ENCODE measurements at regions not wholly inside any gene's neighbourhood (a gene's known extent, or its start where the extent isn't known, plus 50 kb on each side); places are given as distances from the start of the nearest gene placed in this dataset.

GRCh38 chr4:43993196-43993902, 455.3 kb downstream of the KCTD8 start:
- DNase-seq, result no peak

GRCh38 chr4:43999669-44000068, 448.9 kb downstream of the KCTD8 start:
- DNase-seq, result no peak

DNA sequence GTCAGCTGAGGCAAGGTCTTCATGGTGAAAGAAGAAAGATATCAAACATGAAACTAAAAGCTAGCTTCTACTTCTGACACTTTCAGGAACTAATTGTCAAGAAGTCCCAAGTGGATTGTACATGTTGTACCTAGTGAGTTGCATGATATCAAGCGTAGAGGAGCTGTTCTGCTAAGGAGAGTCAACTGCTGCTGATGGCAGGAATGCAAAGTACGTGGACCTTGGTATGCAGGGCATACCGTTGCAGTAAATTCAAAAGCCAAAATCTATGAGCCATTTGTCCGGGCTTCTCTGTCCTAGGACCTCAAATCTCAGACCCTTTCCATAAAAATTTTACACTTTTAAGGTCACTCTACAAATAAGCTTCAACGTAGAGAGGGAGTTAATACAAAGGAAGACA, 446.2 kb downstream of the KCTD8 start:
- no peak for DNase-seq

DNA sequence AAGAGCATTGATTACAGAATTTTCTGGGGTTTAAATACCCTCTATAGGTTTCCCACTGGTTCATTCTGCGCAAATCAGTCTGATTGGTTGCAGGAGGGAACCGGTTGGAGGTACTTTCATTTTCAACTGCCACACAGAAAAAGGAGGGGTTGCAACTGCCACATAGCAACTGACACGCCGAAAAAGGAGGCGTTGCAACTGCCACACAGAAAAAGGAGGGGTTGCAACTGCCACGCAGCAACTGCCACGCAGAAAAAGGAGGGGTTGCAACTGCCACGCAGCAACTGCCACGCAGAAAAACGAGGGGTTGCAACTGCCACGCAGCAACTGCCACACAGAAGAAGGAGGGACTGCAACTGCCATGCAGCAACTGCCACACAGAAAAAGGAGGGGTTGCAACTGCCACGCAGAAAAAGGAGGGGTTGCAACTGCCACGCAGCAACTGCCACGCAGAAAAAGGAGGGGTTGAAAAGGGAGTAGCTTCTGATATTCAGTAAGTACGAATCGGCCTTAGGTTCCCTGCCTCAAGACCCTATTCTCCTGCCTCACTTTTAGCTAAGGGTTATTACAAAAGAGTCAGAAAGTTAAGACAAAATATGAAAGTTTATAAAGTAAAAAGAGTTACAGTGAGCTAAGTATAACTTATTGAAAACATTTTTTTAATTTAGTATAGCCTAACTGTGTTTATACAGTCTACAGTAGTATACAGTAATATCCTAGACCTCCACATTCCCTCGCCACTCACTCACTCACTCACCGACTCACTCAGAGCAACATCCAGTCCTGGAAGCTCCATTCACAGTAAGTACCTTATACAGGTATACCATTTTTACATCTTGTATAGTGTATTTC, 431.8 kb downstream of the KCTD8 start:
- DNase-seq, result no peak

DNA sequence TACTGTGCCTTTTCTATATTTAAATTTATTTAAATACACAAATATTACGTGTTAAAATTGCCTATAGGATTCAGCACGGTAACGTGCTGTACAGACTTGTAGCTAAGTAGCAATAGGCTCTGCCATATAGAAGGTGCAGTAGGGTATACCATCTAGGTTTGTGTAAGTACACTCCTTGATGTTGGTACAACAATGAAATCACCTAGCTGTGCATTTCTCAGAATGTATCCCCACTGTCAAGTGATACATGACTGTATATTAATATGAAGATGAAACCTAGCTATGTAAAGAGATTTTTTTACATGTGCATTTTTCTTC, 431.2 kb downstream of the KCTD8 start:
- DNase-seq, result no peak

DNA sequence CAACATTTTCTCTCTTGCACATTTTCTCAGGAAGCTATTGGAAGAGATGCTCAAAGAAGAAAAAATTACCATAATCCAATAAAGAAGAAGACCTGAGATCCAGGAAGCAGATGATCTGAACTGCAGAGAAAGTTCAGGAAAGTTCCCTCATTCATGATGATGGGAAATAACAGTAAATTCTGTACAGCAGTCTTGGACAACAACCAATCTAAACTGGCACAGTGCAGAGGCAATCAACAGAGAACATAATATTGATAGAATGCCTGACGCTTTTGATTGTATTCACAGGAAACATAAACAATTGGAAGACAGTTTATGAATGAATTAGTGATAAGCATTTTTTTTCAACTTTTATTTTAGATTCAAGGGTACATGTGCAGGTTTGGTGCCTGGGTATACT, 428.9 kb downstream of the KCTD8 start:
- DNase-seq, result no peak

DNA sequence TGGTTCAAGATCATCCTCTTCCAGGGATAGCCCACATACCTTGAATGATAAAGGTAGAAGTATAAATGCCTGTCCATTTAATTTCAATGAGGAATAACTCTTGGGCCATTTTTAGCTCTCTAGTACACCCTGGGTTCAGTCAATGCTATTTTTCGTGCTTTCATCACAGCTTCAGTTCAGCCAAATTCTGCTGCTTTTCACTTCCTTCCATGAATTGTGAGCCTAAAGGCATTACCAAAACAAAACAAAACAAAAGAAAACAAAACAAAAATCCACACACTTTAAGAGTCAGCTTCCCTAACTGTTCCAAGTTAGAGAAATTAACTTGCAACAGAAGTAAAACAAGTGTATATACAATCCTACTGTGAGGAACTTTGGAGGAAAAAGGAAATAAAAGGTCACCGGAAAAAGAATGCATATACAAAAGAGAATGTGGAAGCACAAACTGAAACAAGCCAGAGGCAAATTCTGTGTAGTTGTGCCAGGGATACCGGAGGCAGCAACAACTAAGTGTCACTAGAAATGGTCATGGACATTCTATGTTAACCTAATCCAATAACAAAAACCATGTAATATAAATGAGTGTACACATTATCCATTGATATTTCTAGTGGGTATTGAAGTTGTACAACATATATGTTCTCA, 423.1 kb downstream of the KCTD8 start:
- DNase-seq, result no peak

DNA sequence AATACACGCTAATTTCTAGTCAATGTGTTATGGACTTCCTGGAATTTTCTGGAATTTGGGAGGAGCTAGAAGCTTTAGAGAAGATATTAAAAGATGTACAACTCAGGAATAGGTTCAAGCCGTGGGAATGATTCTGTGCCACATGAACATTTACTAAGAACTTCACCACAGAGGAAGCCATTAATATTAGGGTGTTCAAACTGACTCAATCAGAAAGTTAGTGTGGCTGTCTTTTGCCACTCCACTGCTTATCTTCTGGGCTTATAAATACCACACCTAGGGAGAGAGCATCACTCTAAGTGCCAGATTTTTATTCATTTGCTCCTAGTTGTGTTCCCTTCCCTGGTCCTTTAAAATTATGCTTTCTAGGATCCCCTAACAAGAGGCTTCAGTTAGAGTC, 409.8 kb downstream of the KCTD8 start:
- DNase-seq, result no peak

- no peak for DNase-seq
These were observed 402.1 kb downstream of the KCTD8 start for GRCh38 chr4:44046491-44046890.

DNA sequence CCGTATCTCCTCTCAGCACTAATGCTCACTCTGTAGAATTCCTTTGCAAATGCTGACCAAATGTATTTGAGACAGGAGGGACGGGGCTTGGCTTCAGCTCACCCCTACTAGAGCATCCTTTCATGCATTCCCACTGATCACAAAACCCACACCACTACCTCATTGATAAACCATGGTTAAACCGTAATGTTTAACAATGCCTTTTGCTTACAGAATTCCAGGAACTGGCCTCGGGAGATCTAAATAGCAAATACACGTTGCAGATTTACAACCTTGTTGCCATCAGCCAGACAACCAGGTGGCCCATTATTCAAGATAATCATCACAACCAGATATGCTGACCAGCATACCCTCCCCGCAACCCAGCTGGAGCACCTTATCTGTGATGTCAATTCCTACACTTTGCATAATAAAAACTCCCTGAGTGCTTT, 391.9 kb downstream of the KCTD8 start:
- DNase-seq, result no peak

GRCh38 chr4:44070843-44071242, 377.8 kb downstream of the KCTD8 start:
- no peak for DNase-seq

DNA sequence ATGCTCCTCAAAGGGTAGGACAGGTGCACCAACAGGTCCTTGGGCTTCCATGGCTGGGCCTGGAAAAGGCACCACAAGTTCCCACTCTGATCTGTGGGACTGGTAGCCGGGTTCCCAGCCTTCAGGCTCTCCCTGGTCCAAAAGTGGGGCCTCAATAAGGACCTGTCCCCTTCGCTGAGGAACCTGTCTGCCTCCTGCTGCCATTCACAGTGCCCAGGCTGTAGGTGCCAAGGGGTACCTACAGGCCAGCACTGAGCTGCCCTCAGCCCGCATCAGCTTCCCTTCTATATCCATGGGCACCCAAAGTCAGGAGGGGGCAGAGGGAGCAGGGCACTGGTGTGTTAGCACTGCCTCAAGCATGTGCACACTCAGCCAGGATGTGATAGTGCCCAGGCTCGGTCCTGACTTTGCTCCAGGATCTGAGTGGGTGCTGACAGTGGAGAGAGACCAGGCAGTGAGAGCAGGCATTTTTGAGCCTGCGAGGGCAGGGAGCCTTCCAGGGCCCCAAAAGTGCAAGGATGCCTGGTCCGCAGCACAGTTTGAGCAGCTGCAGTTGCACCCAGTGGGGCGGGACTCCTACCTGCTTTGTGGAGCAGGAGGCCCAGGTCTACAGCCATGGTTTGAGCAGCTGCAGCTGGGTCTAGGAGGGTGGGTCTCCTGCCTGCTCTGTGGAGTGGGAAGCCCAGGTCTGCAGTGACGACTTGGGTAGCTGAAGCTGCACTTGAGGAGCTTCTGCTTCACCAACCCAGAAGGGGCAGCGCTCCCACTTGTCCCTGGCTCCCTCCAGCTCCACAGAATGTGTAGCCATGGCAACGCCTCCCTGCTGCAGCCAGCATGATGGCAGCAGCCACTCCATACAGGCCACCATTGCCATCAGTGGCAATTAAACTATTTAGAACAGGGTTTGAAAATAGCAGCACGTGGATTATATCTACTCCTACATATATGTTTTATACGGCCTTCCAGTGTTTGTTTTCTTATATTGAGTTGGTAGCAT, 376.4 kb downstream of the KCTD8 start:
- no peak for DNase-seq

DNA sequence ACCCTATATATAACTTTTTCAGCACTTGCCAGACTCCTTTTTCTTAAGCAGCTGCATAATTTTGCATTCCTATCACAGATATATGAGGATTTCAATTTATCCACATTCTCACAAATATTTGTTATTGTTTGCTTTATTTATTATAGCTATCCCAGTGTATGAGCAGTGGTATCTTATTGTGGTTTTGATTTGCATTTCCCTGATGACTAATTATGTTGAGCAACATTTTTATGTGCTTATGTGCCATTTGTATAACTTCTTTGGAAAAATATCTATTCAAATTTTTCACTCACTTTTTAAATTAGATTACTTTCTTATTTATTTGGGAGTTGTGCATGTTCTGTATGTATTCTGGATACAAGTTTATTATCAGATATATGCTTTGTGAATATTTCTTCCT, 361.9 kb downstream of the KCTD8 start:
- no peak for DNase-seq

- no peak for DNase-seq
These were observed 355.2 kb downstream of the KCTD8 start for GRCh38 chr4:44093390-44093789.

- no peak for DNase-seq
These were observed 349.6 kb downstream of the KCTD8 start for GRCh38 chr4:44098973-44099372.

- DNase-seq, result no peak
These were observed 348.2 kb downstream of the KCTD8 start for GRCh38 chr4:44100456-44100855.

- no peak for DNase-seq
These were observed 329.5 kb downstream of the KCTD8 start for GRCh38 chr4:44118971-44119680.

- DNase-seq, result no peak
These were observed 328.0 kb downstream of the KCTD8 start for GRCh38 chr4:44120646-44121045.

DNA sequence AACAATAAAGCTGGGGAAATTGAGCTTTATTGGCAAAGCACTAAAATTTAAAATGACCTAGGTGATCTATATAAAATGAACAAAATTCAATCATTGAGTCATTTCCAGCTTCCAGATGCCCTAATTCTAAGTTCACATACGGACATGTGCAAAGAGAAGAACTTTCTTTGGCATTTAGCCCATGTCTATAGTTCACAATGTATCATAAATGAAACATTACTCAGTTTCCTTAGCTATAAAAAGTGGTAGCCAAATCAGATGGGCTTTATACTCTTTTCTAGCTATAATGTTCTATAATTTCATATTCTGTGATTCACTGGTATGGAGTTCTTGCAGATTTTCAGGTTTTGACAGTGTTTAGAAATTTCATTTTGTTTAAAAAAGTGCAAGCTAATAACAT, 327.4 kb downstream of the KCTD8 start:
- DNase-seq, result no peak

Data from AML-193 (cell line).